Activated naive CD4-positive, alpha-beta T cell treated with anti-CD3 and anti-CD28 coated beads for 36 hours (primary cell): ENCODE measurements at regions not wholly inside any gene's neighbourhood (a gene's known extent, or its start where the extent isn't known, plus 50 kb on each side); places are given as distances from the start of the nearest gene placed in this dataset.
"Not testable (repeated sequence)": the region's sequence is repeated elsewhere in the genome, so short reads cannot be mapped to it uniquely, and the experiment has no call there.

ENCODE experiments used
- CTCF ChIA-PET: fragments of 350-600 bp; sonication (Branson Sonifier 250); formaldehyde crosslinking; loops from one replicate; lab custom pipeline; 2021; ENCODE audit warnings: antibody characterized with exemption; lab: Charles Lee
- DNase-seq: peaks from one replicate; pipeline ENCODE4 v3.0.0-alpha.2; 2020
- H3K27ac Mint-ChIP-seq: one replicate; pipeline ENCODE4 v1.8.0; 2021; ENCODE audit warnings: mild to moderate bottlenecking, mixed read lengths
- H3K27me3 Mint-ChIP-seq: one replicate; pipeline ENCODE4 v1.8.0; 2021; ENCODE audit warnings: low read depth, mixed read lengths
- H3K36me3 Mint-ChIP-seq: one replicate; pipeline ENCODE4 v1.8.0; 2021; ENCODE audit warnings: low read depth, mixed read lengths
- H3K4me1 Mint-ChIP-seq: one replicate; pipeline ENCODE4 v1.8.0; 2021; ENCODE audit warnings: low read depth, mixed read lengths
- H3K4me3 Mint-ChIP-seq: one replicate; pipeline ENCODE4 v1.8.0; 2021; ENCODE audit warnings: mild to moderate bottlenecking, moderate library complexity, mixed read lengths
- H3K9me3 Mint-ChIP-seq: one replicate; pipeline ENCODE4 v1.8.0; 2021; ENCODE audit warnings: mixed read lengths
- intact Hi-C: fragments of 100-400 bp; cut with micrococcal nuclease; formaldehyde crosslinking; loops from one replicate; pipeline ENCODE4 v1.15.1; 2023

- H3K4me3 Mint-ChIP-seq, H3K27me3 Mint-ChIP-seq, DNase-seq, H3K27ac Mint-ChIP-seq, CTCF ChIA-PET, H3K4me1 Mint-ChIP-seq, H3K36me3 Mint-ChIP-seq, intact Hi-C loops: not testable (repeated sequence)
- peaks cover 17% of the 10 kb centered on the region for H3K9me3 Mint-ChIP-seq
Measured at GRCh38 chr4:151549378-151549777, 140.4 kb downstream of the FHIP1A start.

- H3K4me3 Mint-ChIP-seq, result no peak overlapping the region
- DNase-seq, result no peak
- intact Hi-C loops, result no loop called here
- H3K27ac Mint-ChIP-seq, result no peak overlapping the region
- H3K4me1 Mint-ChIP-seq, result no peaks in the 10 kb centered on the region
- peaks cover 7% of the 10 kb centered on the region for H3K36me3 Mint-ChIP-seq
- peaks cover 11% of the 10 kb centered on the region for H3K27me3 Mint-ChIP-seq
- CTCF ChIA-PET, result no interaction called here
- peaks cover 10% of the 10 kb centered on the region for H3K9me3 Mint-ChIP-seq
Measured at GRCh38 chr4:151553874-151554273, 144.9 kb downstream of the FHIP1A start.

GRCh38 chr4:151555151-151555945 lies 146.4 kb downstream of the FHIP1A start:
- CTCF ChIA-PET, result interaction anchor here (0.6 kb wide), 1 partner anchor 467 kb away, joined by 3 read pairs; no protein-coding TSS in a partner anchor
- no peak overlapping the region for H3K27ac Mint-ChIP-seq
- H3K4me3 Mint-ChIP-seq, result no peak overlapping the region
- peaks cover 6% of the 10 kb centered on the region for H3K9me3 Mint-ChIP-seq
- no peaks in the 10 kb centered on the region for H3K4me1 Mint-ChIP-seq
- H3K36me3 Mint-ChIP-seq, result peaks cover 4% of the 10 kb centered on the region
- DNase-seq, result no peak
- intact Hi-C loops, result no loop called here
- peaks cover 15% of the 10 kb centered on the region for H3K27me3 Mint-ChIP-seq

- H3K4me3 Mint-ChIP-seq, result no peak overlapping the region
- H3K36me3 Mint-ChIP-seq, result no peaks in the 10 kb centered on the region
- H3K27me3 Mint-ChIP-seq, result peaks cover 18% of the 10 kb centered on the region
- H3K27ac Mint-ChIP-seq, result no peak overlapping the region
- CTCF ChIA-PET, result interaction anchor here (0.7 kb wide), 1 partner anchor 753 kb away, joined by 3 read pairs; no protein-coding TSS in a partner anchor
- H3K4me1 Mint-ChIP-seq, result peaks cover 4% of the 10 kb centered on the region
- no peaks in the 10 kb centered on the region for H3K9me3 Mint-ChIP-seq
- intact Hi-C loops, result no loop called here
- DNase-seq, result no peak
Measured at GRCh38 chr4:151558496-151559113, 149.6 kb downstream of the FHIP1A start.

- Mint-ChIP-seq H3K4me1 (peaks cover 4% of the 10 kb centered on the region), H3K9me3 (no peaks in the 10 kb centered on the region), H3K36me3 (no peaks in the 10 kb centered on the region), H3K27ac (no peak overlapping the region), H3K4me3 (no peak overlapping the region), H3K27me3 (peaks cover 17% of the 10 kb centered on the region)
- DNase-seq, result no peak
- intact Hi-C loops, result no loop called here
- CTCF ChIA-PET, result no interaction called here
Measured at GRCh38 chr4:151559595-151559994, 150.6 kb downstream of the FHIP1A start.

GRCh38 chr4:151561551-151562256 lies 152.7 kb downstream of the FHIP1A start:
- Mint-ChIP-seq H3K36me3 (no peaks in the 10 kb centered on the region), H3K9me3 (no peaks in the 10 kb centered on the region), H3K27me3 (peaks cover 17% of the 10 kb centered on the region), H3K4me3 (no peak overlapping the region), H3K27ac (no peak overlapping the region), H3K4me1 (peaks cover 4% of the 10 kb centered on the region)
- intact Hi-C loops, result no loop called here
- DNase-seq, result no peak
- CTCF ChIA-PET, result no interaction called here

- no peaks in the 10 kb centered on the region for H3K36me3 Mint-ChIP-seq
- H3K27ac Mint-ChIP-seq, result no peak overlapping the region
- H3K9me3 Mint-ChIP-seq, result no peaks in the 10 kb centered on the region
- CTCF ChIA-PET, result interaction anchor here (0.5 kb wide), 1 partner anchor 225 kb away, joined by 3 read pairs; no protein-coding TSS in a partner anchor
- no peak overlapping the region for H3K4me3 Mint-ChIP-seq
- intact Hi-C loops, result no loop called here
- DNase-seq, result peak; percentile 10
- H3K4me1 Mint-ChIP-seq, result peaks cover 4% of the 10 kb centered on the region
- H3K27me3 Mint-ChIP-seq, result peaks cover 17% of the 10 kb centered on the region
Measured at GRCh38 chr4:151563194-151563593, 154.2 kb downstream of the FHIP1A start.

- Mint-ChIP-seq H3K4me1 (peaks cover 4% of the 10 kb centered on the region), H3K36me3 (no peaks in the 10 kb centered on the region), H3K27ac (no peak overlapping the region), H3K27me3 (peaks cover 21% of the 10 kb centered on the region), H3K4me3 (no peak overlapping the region), H3K9me3 (no peaks in the 10 kb centered on the region)
- CTCF ChIA-PET, result interaction anchor here (0.5 kb wide), 1 partner anchor 50 kb away, joined by 3 read pairs; no protein-coding TSS in a partner anchor
- intact Hi-C loops, result no loop called here
- no peak for DNase-seq
Measured at GRCh38 chr4:151564321-151564720, 155.3 kb downstream of the FHIP1A start.

GRCh38 chr4:151565583-151565982 lies 156.6 kb downstream of the FHIP1A start:
- intact Hi-C loops, result no loop called here
- Mint-ChIP-seq H3K27ac (no peak overlapping the region), H3K36me3 (peaks cover 2% of the 10 kb centered on the region), H3K4me1 (peaks cover 4% of the 10 kb centered on the region), H3K9me3 (no peaks in the 10 kb centered on the region), H3K4me3 (no peak overlapping the region), H3K27me3 (peaks cover 18% of the 10 kb centered on the region)
- DNase-seq, result no peak
- CTCF ChIA-PET, result no interaction called here

GRCh38 chr4:151566053-151566452 lies 157.1 kb downstream of the FHIP1A start:
- Mint-ChIP-seq H3K36me3 (peaks cover 2% of the 10 kb centered on the region), H3K4me1 (peaks cover 4% of the 10 kb centered on the region), H3K27ac (no peak overlapping the region), H3K9me3 (no peaks in the 10 kb centered on the region), H3K4me3 (no peak overlapping the region), H3K27me3 (peaks cover 16% of the 10 kb centered on the region)
- CTCF ChIA-PET, result no interaction called here
- intact Hi-C loops, result no loop called here
- no peak for DNase-seq

- Mint-ChIP-seq H3K4me3 (no peak overlapping the region), H3K27me3 (peaks cover 14% of the 10 kb centered on the region), H3K9me3 (no peaks in the 10 kb centered on the region), H3K27ac (no peak overlapping the region), H3K4me1 (peaks cover 4% of the 10 kb centered on the region), H3K36me3 (peaks cover 2% of the 10 kb centered on the region)
- no peak for DNase-seq
- CTCF ChIA-PET, result interaction anchor here (0.6 kb wide), 1 partner anchor 272 kb away, joined by 3 read pairs; no protein-coding TSS in a partner anchor
- intact Hi-C loops, result no loop called here
Measured at GRCh38 chr4:151567056-151567455, 158.1 kb downstream of the FHIP1A start.

GRCh38 chr4:151568966-151569365 lies 160.0 kb downstream of the FHIP1A start:
- Mint-ChIP-seq H3K9me3 (no peaks in the 10 kb centered on the region), H3K4me1 (no peaks in the 10 kb centered on the region), H3K27me3 (peaks cover 14% of the 10 kb centered on the region), H3K27ac (no peak overlapping the region), H3K36me3 (peaks cover 2% of the 10 kb centered on the region), H3K4me3 (no peak overlapping the region)
- DNase-seq, result no peak
- CTCF ChIA-PET, result no interaction called here
- intact Hi-C loops, result no loop called here
